ENCODE measurements at regions not wholly inside any gene's neighbourhood (a gene's known extent, or its start where the extent isn't known, plus 50 kb on each side); places are given as distances from the start of the nearest gene placed in this dataset.

DNA sequence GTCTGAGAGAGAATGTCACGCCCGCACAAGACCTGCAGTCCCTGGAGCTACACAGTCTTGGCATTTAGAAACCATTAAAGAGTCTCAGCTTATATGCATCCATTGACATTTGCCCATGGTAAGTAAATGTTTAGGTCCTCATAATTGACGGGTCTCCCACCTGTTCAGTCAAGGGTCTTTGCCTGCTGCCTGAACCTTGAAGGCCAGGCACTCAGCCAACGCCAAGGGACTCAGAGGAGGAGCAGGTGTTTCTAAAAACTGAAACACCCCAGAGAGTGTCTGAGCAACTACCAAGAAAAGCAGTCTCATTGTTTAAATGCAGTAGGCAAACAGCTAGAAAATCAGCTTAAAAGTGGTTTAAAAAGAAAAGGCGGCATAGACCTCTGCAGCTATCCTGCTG lies 264.7 kb upstream of the AKR1E2 start:
- TF ChIP-seq, protein P1, sequence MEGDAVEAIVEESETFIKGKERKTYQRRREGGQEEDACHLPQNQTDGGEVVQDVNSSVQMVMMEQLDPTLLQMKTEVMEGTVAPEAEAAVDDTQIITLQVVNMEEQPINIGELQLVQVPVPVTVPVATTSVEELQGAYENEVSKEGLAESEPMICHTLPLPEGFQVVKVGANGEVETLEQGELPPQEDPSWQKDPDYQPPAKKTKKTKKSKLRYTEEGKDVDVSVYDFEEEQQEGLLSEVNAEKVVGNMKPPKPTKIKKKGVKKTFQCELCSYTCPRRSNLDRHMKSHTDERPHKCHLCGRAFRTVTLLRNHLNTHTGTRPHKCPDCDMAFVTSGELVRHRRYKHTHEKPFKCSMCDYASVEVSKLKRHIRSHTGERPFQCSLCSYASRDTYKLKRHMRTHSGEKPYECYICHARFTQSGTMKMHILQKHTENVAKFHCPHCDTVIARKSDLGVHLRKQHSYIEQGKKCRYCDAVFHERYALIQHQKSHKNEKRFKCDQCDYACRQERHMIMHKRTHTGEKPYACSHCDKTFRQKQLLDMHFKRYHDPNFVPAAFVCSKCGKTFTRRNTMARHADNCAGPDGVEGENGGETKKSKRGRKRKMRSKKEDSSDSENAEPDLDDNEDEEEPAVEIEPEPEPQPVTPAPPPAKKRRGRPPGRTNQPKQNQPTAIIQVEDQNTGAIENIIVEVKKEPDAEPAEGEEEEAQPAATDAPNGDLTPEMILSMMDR (IDR thresholded peaks at IDR 0.05 in 4 of 5, conservative IDR thresholded peaks at IDR 0.05 in 1 of 5): no peak
- no peak for TF ChIP-seq POLR2A (IDR thresholded peaks at IDR 0.05)
